ENCODE measurements at regions not wholly inside any gene's neighbourhood (a gene's known extent, or its start where the extent isn't known, plus 50 kb on each side); places are given as distances from the start of the nearest gene placed in this dataset.

GRCh38 chr3:64995857-64996551 lies 308.2 kb upstream of the ADAMTS9 start:
- Mint-ChIP-seq H3K36me3 (ENCODE audit: low read depth, unreplicated experiment) (no peaks in the 10 kb centered on the region), H3K9me3 (ENCODE audit: unreplicated experiment) (peaks cover 3% of the 10 kb centered on the region), H3K4me3 (ENCODE audit: unreplicated experiment) (no peak overlapping the region), H3K27me3 (ENCODE audit: low read depth, unreplicated experiment) (no peaks in the 10 kb centered on the region), H3K27ac (ENCODE audit: unreplicated experiment) (no peak overlapping the region), H3K4me1 (ENCODE audit: low read depth, unreplicated experiment) (peaks cover 19% of the 10 kb centered on the region)
- TF ChIP-seq EZH2 (IDR thresholded peaks at IDR 0.05; ENCODE audit: insufficient read depth, low read length) (no peak), CTCF (IDR thresholded peaks at IDR 0.05; ENCODE audit: insufficient read depth, low read depth, low read length) (no peak)
- FAIRE-seq (no peak), DNase-seq (ENCODE audit: low read depth) (peak; percentile 68)
- Histone ChIP-seq H3K4me2 (ENCODE audit: low read length) (peak overlapping the region; percentile 19), H3K4me3 (ENCODE audit: insufficient read depth, low read depth, low read length) (no peak overlapping the region), H3K4me1 (ENCODE audit: insufficient read depth, low read length) (no peaks in the 10 kb centered on the region), H4K20me1 (ENCODE audit: insufficient read depth, low read length) (no peaks in the 10 kb centered on the region), H2AFZ (ENCODE audit: low read depth, low read length) (no peak overlapping the region), H3K27me3 (ENCODE audit: insufficient read depth, low read length) (no peaks in the 10 kb centered on the region), H3K9me3 (ENCODE audit: insufficient read depth, low read depth, low read length) (no peaks in the 10 kb centered on the region), H3K36me3 (ENCODE audit: insufficient read depth, low read length) (no peaks in the 10 kb centered on the region), H3K79me2 (ENCODE audit: insufficient read depth, low read length) (no peaks in the 10 kb centered on the region), H3K27ac (ENCODE audit: low read depth, low read length) (no peak overlapping the region), H3K9ac (ENCODE audit: low read length) (no peak overlapping the region)

- no peaks in the 10 kb centered on the region for H3K27me3 ChIP-seq (ENCODE audit: insufficient read depth, low read length)
- no peak overlapping the region for H3K4me2 ChIP-seq (ENCODE audit: low read length)
- no peak overlapping the region for H3K4me3 ChIP-seq (ENCODE audit: insufficient read depth, low read depth, low read length)
- no peaks in the 10 kb centered on the region for H3K27me3 Mint-ChIP-seq (ENCODE audit: low read depth, unreplicated experiment)
- DNase-seq (ENCODE audit: low read depth) (no peak), FAIRE-seq (no peak)
- no peak overlapping the region for H2AFZ ChIP-seq (ENCODE audit: low read depth, low read length)
- H3K79me2 ChIP-seq (ENCODE audit: insufficient read depth, low read length), result no peaks in the 10 kb centered on the region
- TF ChIP-seq EZH2 (IDR thresholded peaks at IDR 0.05; ENCODE audit: insufficient read depth, low read length) (no peak), CTCF (IDR thresholded peaks at IDR 0.05; ENCODE audit: insufficient read depth, low read depth, low read length) (no peak)
- H3K27ac ChIP-seq (ENCODE audit: low read depth, low read length), result no peak overlapping the region
- no peak overlapping the region for H3K27ac Mint-ChIP-seq (ENCODE audit: unreplicated experiment)
- H4K20me1 ChIP-seq (ENCODE audit: insufficient read depth, low read length), result no peaks in the 10 kb centered on the region
- H3K36me3 Mint-ChIP-seq (ENCODE audit: low read depth, unreplicated experiment), result no peaks in the 10 kb centered on the region
- no peaks in the 10 kb centered on the region for H3K9me3 ChIP-seq (ENCODE audit: insufficient read depth, low read depth, low read length)
- peaks cover 18% of the 10 kb centered on the region for H3K4me1 Mint-ChIP-seq (ENCODE audit: low read depth, unreplicated experiment)
- no peak overlapping the region for H3K9ac ChIP-seq (ENCODE audit: low read length)
- H3K9me3 Mint-ChIP-seq (ENCODE audit: unreplicated experiment), result peaks cover 2% of the 10 kb centered on the region
- H3K36me3 ChIP-seq (ENCODE audit: insufficient read depth, low read length), result no peaks in the 10 kb centered on the region
- no peaks in the 10 kb centered on the region for H3K4me1 ChIP-seq (ENCODE audit: insufficient read depth, low read length)
- H3K4me3 Mint-ChIP-seq (ENCODE audit: unreplicated experiment), result no peak overlapping the region
These were observed 306.0 kb upstream of the ADAMTS9 start for GRCh38 chr3:64993781-64994180.

GRCh38 chr3:64992530-64993285 lies 304.9 kb upstream of the ADAMTS9 start:
- Mint-ChIP-seq H3K27ac (ENCODE audit: unreplicated experiment) (no peak overlapping the region), H3K4me3 (ENCODE audit: unreplicated experiment) (no peak overlapping the region), H3K9me3 (ENCODE audit: unreplicated experiment) (peaks cover 3% of the 10 kb centered on the region), H3K27me3 (ENCODE audit: low read depth, unreplicated experiment) (no peaks in the 10 kb centered on the region), H3K4me1 (ENCODE audit: low read depth, unreplicated experiment) (peaks cover 18% of the 10 kb centered on the region), H3K36me3 (ENCODE audit: low read depth, unreplicated experiment) (no peaks in the 10 kb centered on the region)
- Histone ChIP-seq H3K9ac (ENCODE audit: low read length) (no peak overlapping the region), H2AFZ (ENCODE audit: low read depth, low read length) (no peak overlapping the region), H3K4me1 (ENCODE audit: insufficient read depth, low read length) (no peaks in the 10 kb centered on the region), H3K4me3 (ENCODE audit: insufficient read depth, low read depth, low read length) (no peak overlapping the region), H3K79me2 (ENCODE audit: insufficient read depth, low read length) (no peaks in the 10 kb centered on the region), H3K9me3 (ENCODE audit: insufficient read depth, low read depth, low read length) (no peaks in the 10 kb centered on the region), H3K27me3 (ENCODE audit: insufficient read depth, low read length) (no peaks in the 10 kb centered on the region), H3K27ac (ENCODE audit: low read depth, low read length) (no peak overlapping the region), H3K36me3 (ENCODE audit: insufficient read depth, low read length) (no peaks in the 10 kb centered on the region), H3K4me2 (ENCODE audit: low read length) (no peak overlapping the region), H4K20me1 (ENCODE audit: insufficient read depth, low read length) (no peaks in the 10 kb centered on the region)
- FAIRE-seq (no peak), DNase-seq (ENCODE audit: low read depth) (no peak)
- TF ChIP-seq EZH2 (IDR thresholded peaks at IDR 0.05; ENCODE audit: insufficient read depth, low read length) (no peak), CTCF (IDR thresholded peaks at IDR 0.05; ENCODE audit: insufficient read depth, low read depth, low read length) (no peak)
